ENCODE measurements at regions not wholly inside any gene's neighbourhood (a gene's known extent, or its start where the extent isn't known, plus 50 kb on each side); places are given as distances from the start of the nearest gene placed in this dataset.

- no peak overlapping the region for H3K4me3 ChIP-seq (ENCODE audit: low read depth, low read length)
- no peaks in the 10 kb centered on the region for H3K36me3 ChIP-seq
- no peak for TF ChIP-seq CTCF (IDR thresholded peaks at IDR 0.05; ENCODE audit: low read depth, low read length)
- no peaks in the 10 kb centered on the region for H3K9me3 ChIP-seq (ENCODE audit: severe bottlenecking)
- DNase-seq: no peak
- no peak overlapping the region for H3K27ac ChIP-seq
- H3K27me3 ChIP-seq (ENCODE audit: insufficient read depth, low read depth, severe bottlenecking): no peaks in the 10 kb centered on the region
Measured at GRCh38 chr2:194090251-194090905, 1566.6 kb upstream of the SLC39A10 start.

GRCh38 chr2:194087089-194087958 is 1569.7 kb upstream of the SLC39A10 start:
- H3K9me3 ChIP-seq (ENCODE audit: severe bottlenecking): no peaks in the 10 kb centered on the region
- H3K27me3 ChIP-seq (ENCODE audit: insufficient read depth, low read depth, severe bottlenecking): no peaks in the 10 kb centered on the region
- H3K4me3 ChIP-seq (ENCODE audit: low read depth, low read length): no peak overlapping the region
- DNase-seq: no peak
- no peak for TF ChIP-seq CTCF (IDR thresholded peaks at IDR 0.05; ENCODE audit: low read depth, low read length)
- no peaks in the 10 kb centered on the region for H3K36me3 ChIP-seq
- H3K27ac ChIP-seq: no peak overlapping the region

GRCh38 chr2:194086129-194086528 is 1570.9 kb upstream of the SLC39A10 start:
- no peak for DNase-seq
- H3K36me3 ChIP-seq: no peaks in the 10 kb centered on the region
- H3K9me3 ChIP-seq (ENCODE audit: severe bottlenecking): no peaks in the 10 kb centered on the region
- H3K4me3 ChIP-seq (ENCODE audit: low read depth, low read length): no peak overlapping the region
- TF ChIP-seq CTCF (IDR thresholded peaks at IDR 0.05; ENCODE audit: low read depth, low read length): no peak
- H3K27me3 ChIP-seq (ENCODE audit: insufficient read depth, low read depth, severe bottlenecking): no peaks in the 10 kb centered on the region
- H3K27ac ChIP-seq: no peak overlapping the region

- no peak for DNase-seq
- Histone ChIP-seq H3K27ac (no peak overlapping the region), H3K4me3 (ENCODE audit: low read depth, low read length) (no peak overlapping the region), H3K36me3 (no peaks in the 10 kb centered on the region), H3K9me3 (ENCODE audit: severe bottlenecking) (no peaks in the 10 kb centered on the region), H3K27me3 (ENCODE audit: insufficient read depth, low read depth, severe bottlenecking) (no peaks in the 10 kb centered on the region)
- TF ChIP-seq CTCF (IDR thresholded peaks at IDR 0.05; ENCODE audit: low read depth, low read length): no peak
Measured at GRCh38 chr2:194079989-194080388, 1577.0 kb upstream of the SLC39A10 start.

GRCh38 chr2:194077366-194077765 is 1579.7 kb upstream of the SLC39A10 start:
- no peaks in the 10 kb centered on the region for H3K9me3 ChIP-seq (ENCODE audit: severe bottlenecking)

More at GRCh38 chr2:194077366-194077765, 1579.7 kb upstream of the SLC39A10 start:
- Histone ChIP-seq H3K36me3 (no peaks in the 10 kb centered on the region), H3K4me3 (ENCODE audit: low read depth, low read length) (no peak overlapping the region), H3K27ac (no peak overlapping the region), H3K27me3 (ENCODE audit: insufficient read depth, low read depth, severe bottlenecking) (no peaks in the 10 kb centered on the region)
- no peak for DNase-seq
- no peak for TF ChIP-seq CTCF (IDR thresholded peaks at IDR 0.05; ENCODE audit: low read depth, low read length)

Measured in WERI-Rb-1 (cell line).